Testis (tissue), 2 donors: ENCODE measurements at regions not wholly inside any gene's neighbourhood (a gene's known extent, or its start where the extent isn't known, plus 50 kb on each side); places are given as distances from the start of the nearest gene placed in this dataset.

Experiments
- DNase-seq: peaks from one replicate; pipeline ENCODE4 v3.0.0-alpha.2; 2019
- H3K27ac ChIP-seq, 2 donors: fragments of 200-600 bp; sonication (generic); one replicate each; pipeline ENCODE4 v1.5.1; 2019
- H3K27me3 ChIP-seq: fragments of 200-600 bp; sonication (generic); one replicate; pipeline ENCODE4 v1.5.1; 2019
- H3K36me3 ChIP-seq: fragments of 200-600 bp; sonication (generic); one replicate; pipeline ENCODE4 v1.5.1; 2017; ENCODE audit warnings: low read depth; ENCODE audit errors: missing control alignments
- H3K4me1 ChIP-seq: fragments of 200-600 bp; sonication (generic); one replicate; pipeline ENCODE4 v1.5.1; 2019
- H3K4me3 ChIP-seq, 2 donors: fragments of 200-600 bp; sonication (generic); one replicate each; pipeline ENCODE4 v1.5.1; 2017 to 2019
- H3K9me3 ChIP-seq: fragments of 200-600 bp; sonication (generic); one replicate; pipeline ENCODE4 v1.5.1; 2017
- POLR2A ChIP-seq: fragments of 450-650 bp; IDR thresholded peaks from one replicate; pipeline ENCODE4 v1.6.1; 2017; ENCODE audit warnings: antibody characterized with exemption, mild to moderate bottlenecking, moderate library complexity
- WGBS, 2 donors: methylation state at CpG; one replicate each; pipeline ENCODE4 v1.1.5; 2018; 5-methylcytosine and 5-hydroxymethylcytosine counted together
- intact Hi-C: fragments of 100-400 bp; cut with DNase I; formaldehyde crosslinking; loops from one replicate; pipeline ENCODE4 v1.15.1; 2023; ENCODE audit warnings: low total_unique reads
- TF ChIP-seq, protein P1 (sequence below), 3 experiments: fragments of 450-650 bp in 2 of 3; fragments of 200-600 bp in 1 of 3; sonication (generic) in 1 of 3; IDR thresholded peaks; one replicate each; pipeline ENCODE4 v1.5.1; 2016 to 2019; ENCODE audit warnings: antibody characterized with exemption in 3 of 3, mild to moderate bottlenecking in 2 of 3, moderate library complexity in 1 of 3

GRCh38 chr4:160811956-160812355 is 1351.8 kb downstream of the FSTL5 start:
- Histone ChIP-seq H3K36me3 (no peaks in the 10 kb centered on the region), H3K4me3 (no peak overlapping the region), H3K27ac (no peak overlapping the region), H3K9me3 (no peaks in the 10 kb centered on the region), H3K4me1 (no peaks in the 10 kb centered on the region), H3K27me3 (no peaks in the 10 kb centered on the region)
- TF ChIP-seq, protein P1, sequence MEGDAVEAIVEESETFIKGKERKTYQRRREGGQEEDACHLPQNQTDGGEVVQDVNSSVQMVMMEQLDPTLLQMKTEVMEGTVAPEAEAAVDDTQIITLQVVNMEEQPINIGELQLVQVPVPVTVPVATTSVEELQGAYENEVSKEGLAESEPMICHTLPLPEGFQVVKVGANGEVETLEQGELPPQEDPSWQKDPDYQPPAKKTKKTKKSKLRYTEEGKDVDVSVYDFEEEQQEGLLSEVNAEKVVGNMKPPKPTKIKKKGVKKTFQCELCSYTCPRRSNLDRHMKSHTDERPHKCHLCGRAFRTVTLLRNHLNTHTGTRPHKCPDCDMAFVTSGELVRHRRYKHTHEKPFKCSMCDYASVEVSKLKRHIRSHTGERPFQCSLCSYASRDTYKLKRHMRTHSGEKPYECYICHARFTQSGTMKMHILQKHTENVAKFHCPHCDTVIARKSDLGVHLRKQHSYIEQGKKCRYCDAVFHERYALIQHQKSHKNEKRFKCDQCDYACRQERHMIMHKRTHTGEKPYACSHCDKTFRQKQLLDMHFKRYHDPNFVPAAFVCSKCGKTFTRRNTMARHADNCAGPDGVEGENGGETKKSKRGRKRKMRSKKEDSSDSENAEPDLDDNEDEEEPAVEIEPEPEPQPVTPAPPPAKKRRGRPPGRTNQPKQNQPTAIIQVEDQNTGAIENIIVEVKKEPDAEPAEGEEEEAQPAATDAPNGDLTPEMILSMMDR (IDR thresholded peaks at IDR 0.05): no peak
- TF ChIP-seq POLR2A: no peak
- DNase-seq: no peak
- intact Hi-C loops: no loop called here

DNA sequence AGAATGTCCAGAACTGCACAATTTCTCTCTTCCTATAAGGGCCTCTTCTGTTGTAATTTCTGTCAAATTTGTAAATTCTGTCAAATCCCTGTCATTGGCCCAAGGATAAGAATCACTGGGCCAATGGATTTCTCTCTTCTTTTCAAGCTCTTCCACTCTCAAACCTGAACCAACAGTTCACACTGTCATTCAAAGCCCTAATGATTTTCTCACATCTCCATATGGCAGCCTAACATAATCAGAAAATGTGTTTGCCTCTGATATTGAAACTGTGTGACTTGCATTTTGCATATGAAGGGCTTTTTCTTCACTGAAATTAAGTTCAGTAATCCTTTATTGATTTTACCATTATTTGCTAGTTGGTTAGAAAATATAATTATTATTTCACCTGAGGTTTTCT is 1349.1 kb downstream of the FSTL5 start:
- Histone ChIP-seq H3K27ac (no peak overlapping the region), H3K4me3 (no peak overlapping the region), H3K4me1 (no peaks in the 10 kb centered on the region), H3K36me3 (no peaks in the 10 kb centered on the region), H3K9me3 (no peaks in the 10 kb centered on the region), H3K27me3 (no peaks in the 10 kb centered on the region)
- intact Hi-C loops: no loop called here
- no peak for DNase-seq
- TF ChIP-seq POLR2A: no peak

GRCh38 chr4:160818571-160818970 is 1345.2 kb downstream of the FSTL5 start:
- no peak for DNase-seq
- Histone ChIP-seq H3K36me3 (no peaks in the 10 kb centered on the region), H3K27me3 (no peaks in the 10 kb centered on the region), H3K4me3 (no peak overlapping the region), H3K9me3 (no peaks in the 10 kb centered on the region), H3K4me1 (no peaks in the 10 kb centered on the region), H3K27ac (no peak overlapping the region)
- intact Hi-C loops: no loop called here
- TF ChIP-seq POLR2A: no peak
- TF ChIP-seq, protein P1 (IDR thresholded peaks at IDR 0.05): no peak
- 80 to 90% methylated on average over 1 of the region's 1 CpG for WGBS, 2 donors

DNA sequence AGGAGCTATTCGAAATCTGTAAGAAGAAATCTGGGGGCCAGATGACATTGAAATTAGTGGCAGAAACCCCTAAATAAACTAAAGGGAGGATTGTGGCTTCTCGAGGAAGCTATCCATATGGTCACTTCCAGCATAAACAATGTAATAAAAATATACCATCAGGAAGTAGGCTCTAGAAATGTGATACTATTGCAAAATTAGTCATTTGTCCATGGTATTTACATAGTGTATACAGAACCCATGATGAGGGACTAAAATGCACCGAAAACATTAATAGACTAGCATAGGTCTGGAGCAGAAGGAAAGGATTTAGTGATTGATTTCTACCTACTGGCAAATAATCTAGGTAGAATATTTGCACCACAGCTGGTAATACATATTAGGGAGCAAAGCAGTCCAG is 1344.0 kb downstream of the FSTL5 start:
- TF ChIP-seq, protein P1 (IDR thresholded peaks at IDR 0.05): no peak
- TF ChIP-seq POLR2A: no peak
- WGBS, 2 donors: 80 to 93% methylated on average over 3 of the region's 3 CpGs
- Histone ChIP-seq H3K4me3 (no peak overlapping the region), H3K27ac (no peak overlapping the region), H3K27me3 (no peaks in the 10 kb centered on the region), H3K9me3 (no peaks in the 10 kb centered on the region), H3K4me1 (no peaks in the 10 kb centered on the region), H3K36me3 (no peaks in the 10 kb centered on the region)
- intact Hi-C loops: no loop called here
- DNase-seq: no peak

- TF ChIP-seq, protein P1 (IDR thresholded peaks at IDR 0.05): no peak
- TF ChIP-seq POLR2A: no peak
- intact Hi-C loops: no loop called here
- DNase-seq: no peak
These were observed 1339.3 kb downstream of the FSTL5 start for GRCh38 chr4:160824481-160824880.

More at GRCh38 chr4:160824481-160824880, 1339.3 kb downstream of the FSTL5 start:
- Histone ChIP-seq H3K9me3 (no peaks in the 10 kb centered on the region), H3K36me3 (no peaks in the 10 kb centered on the region), H3K27ac (no peak overlapping the region), H3K4me3 (no peak overlapping the region), H3K27me3 (no peaks in the 10 kb centered on the region), H3K4me1 (no peaks in the 10 kb centered on the region)
- WGBS, 2 donors: 67 to 68% methylated on average over 2 of the region's 2 CpGs
